ENCODE measurements at regions not wholly inside any gene's neighbourhood (a gene's known extent, or its start where the extent isn't known, plus 50 kb on each side); places are given as distances from the start of the nearest gene placed in this dataset.
"Not testable (repeated sequence)": the region's sequence is repeated elsewhere in the genome, so short reads cannot be mapped to it uniquely, and the experiment has no call there.

- DNase-seq (ENCODE audit: low spot score): no peak
Measured at GRCh38 chr5:17828681-17829080, 194.4 kb downstream of the TAF11L14 start.

GRCh38 chr5:17829456-17829855 lies 195.2 kb downstream of the TAF11L14 start:
- DNase-seq (ENCODE audit: low spot score): no peak

GRCh38 chr5:17831279-17831678 lies 197.0 kb downstream of the TAF11L14 start:
- no peak for DNase-seq (ENCODE audit: low spot score)

GRCh38 chr5:17832949-17833745 lies 198.9 kb downstream of the TAF11L14 start:
- DNase-seq (ENCODE audit: low spot score): no peak

- DNase-seq (ENCODE audit: low spot score): no peak
Measured at GRCh38 chr5:17837757-17838156, 203.5 kb downstream of the TAF11L14 start.

- DNase-seq (ENCODE audit: low spot score): no peak
Measured at GRCh38 chr5:17838469-17838868, 204.2 kb downstream of the TAF11L14 start.

- DNase-seq (ENCODE audit: low spot score): no peak
Measured at GRCh38 chr5:17839848-17840247, 205.6 kb downstream of the TAF11L14 start.

- no peak for DNase-seq (ENCODE audit: low spot score)
Measured at GRCh38 chr5:17846496-17846895, 212.2 kb downstream of the TAF11L14 start.

- no peak for DNase-seq (ENCODE audit: low spot score)
Measured at GRCh38 chr5:17847286-17847685, 213.0 kb downstream of the TAF11L14 start.

GRCh38 chr5:17852111-17852510 lies 217.9 kb downstream of the TAF11L14 start:
- no peak for DNase-seq (ENCODE audit: low spot score)

GRCh38 chr5:17852740-17853139 lies 218.5 kb downstream of the TAF11L14 start:
- DNase-seq (ENCODE audit: low spot score): no peak

GRCh38 chr5:17854901-17855300 lies 220.6 kb downstream of the TAF11L14 start:
- no peak for DNase-seq (ENCODE audit: low spot score)

- no peak for DNase-seq (ENCODE audit: low spot score)
Measured at GRCh38 chr5:17860660-17861315, 226.5 kb downstream of the TAF11L14 start.

GRCh38 chr5:17864903-17865302 lies 230.6 kb downstream of the TAF11L14 start:
- not testable (repeated sequence) for DNase-seq (ENCODE audit: low spot score)

GRCh38 chr5:17865966-17866365 lies 231.7 kb downstream of the TAF11L14 start:
- not testable (repeated sequence) for DNase-seq (ENCODE audit: low spot score)

- no peak for DNase-seq (ENCODE audit: low spot score)
Measured at GRCh38 chr5:17872204-17872603, 237.9 kb downstream of the TAF11L14 start.

- no peak for DNase-seq (ENCODE audit: low spot score)
Measured at GRCh38 chr5:17878541-17878940, 244.3 kb downstream of the TAF11L14 start.

GRCh38 chr5:17879276-17879675 lies 245.0 kb downstream of the TAF11L14 start:
- DNase-seq (ENCODE audit: low spot score): no peak

GRCh38 chr5:17880869-17881268 lies 246.6 kb downstream of the TAF11L14 start:
- DNase-seq (ENCODE audit: low spot score): no peak

- DNase-seq (ENCODE audit: low spot score): no peak
Measured at GRCh38 chr5:17882760-17883488, 248.7 kb downstream of the TAF11L14 start.

GRCh38 chr5:17888155-17888554 lies 253.9 kb downstream of the TAF11L14 start:
- DNase-seq (ENCODE audit: low spot score): no peak

GRCh38 chr5:17890501-17890900 lies 256.2 kb downstream of the TAF11L14 start:
- DNase-seq (ENCODE audit: low spot score): no peak

- DNase-seq (ENCODE audit: low spot score): no peak
Measured at GRCh38 chr5:17891881-17892280, 257.6 kb downstream of the TAF11L14 start.

All from HuH-7.5 (cell line).